ENCODE measurements at regions not wholly inside any gene's neighbourhood (a gene's known extent, or its start where the extent isn't known, plus 50 kb on each side); places are given as distances from the start of the nearest gene placed in this dataset.
"Not testable (repeated sequence)": the region's sequence is repeated elsewhere in the genome, so short reads cannot be mapped to it uniquely, and the experiment has no call there.

GRCh38 chr5:87785554-87786335 lies 373.0 kb upstream of the CCNH start:
- H3K27ac Mint-ChIP-seq, result no peak overlapping the region

GRCh38 chr5:87784879-87785495 lies 372.3 kb upstream of the CCNH start:
- H3K4me1 Mint-ChIP-seq (ENCODE audit: low read depth), result peaks cover 3% of the 10 kb centered on the region
- no peaks in the 10 kb centered on the region for H3K36me3 Mint-ChIP-seq (ENCODE audit: low read depth)
- H3K4me3 Mint-ChIP-seq, result no peak overlapping the region
- no peak overlapping the region for H3K27ac Mint-ChIP-seq
- H3K9me3 Mint-ChIP-seq, result no peaks in the 10 kb centered on the region
- peaks cover 16% of the 10 kb centered on the region for H3K27me3 Mint-ChIP-seq (ENCODE audit: low read depth)

More at GRCh38 chr5:87785554-87786335, 373.0 kb upstream of the CCNH start:
- H3K4me3 Mint-ChIP-seq, result no peak overlapping the region
- H3K9me3 Mint-ChIP-seq, result no peaks in the 10 kb centered on the region
- H3K36me3 Mint-ChIP-seq (ENCODE audit: low read depth), result no peaks in the 10 kb centered on the region
- H3K27me3 Mint-ChIP-seq (ENCODE audit: low read depth), result peaks cover 16% of the 10 kb centered on the region
- peaks cover 3% of the 10 kb centered on the region for H3K4me1 Mint-ChIP-seq (ENCODE audit: low read depth)

GRCh38 chr5:87784311-87784710 lies 371.6 kb upstream of the CCNH start:
- peaks cover 16% of the 10 kb centered on the region for H3K27me3 Mint-ChIP-seq (ENCODE audit: low read depth)
- no peak overlapping the region for H3K27ac Mint-ChIP-seq
- H3K4me1 Mint-ChIP-seq (ENCODE audit: low read depth), result peaks cover 3% of the 10 kb centered on the region
- H3K4me3 Mint-ChIP-seq, result no peak overlapping the region
- no peaks in the 10 kb centered on the region for H3K36me3 Mint-ChIP-seq (ENCODE audit: low read depth)
- H3K9me3 Mint-ChIP-seq, result no peaks in the 10 kb centered on the region

GRCh38 chr5:87782916-87783315 lies 370.2 kb upstream of the CCNH start:
- no peaks in the 10 kb centered on the region for H3K9me3 Mint-ChIP-seq
- H3K36me3 Mint-ChIP-seq (ENCODE audit: low read depth), result no peaks in the 10 kb centered on the region
- peaks cover 16% of the 10 kb centered on the region for H3K27me3 Mint-ChIP-seq (ENCODE audit: low read depth)
- no peak overlapping the region for H3K4me3 Mint-ChIP-seq
- peaks cover 3% of the 10 kb centered on the region for H3K4me1 Mint-ChIP-seq (ENCODE audit: low read depth)
- H3K27ac Mint-ChIP-seq, result no peak overlapping the region

GRCh38 chr5:87781976-87782375 lies 369.2 kb upstream of the CCNH start:
- H3K36me3 Mint-ChIP-seq (ENCODE audit: low read depth), result no peaks in the 10 kb centered on the region
- peaks cover 16% of the 10 kb centered on the region for H3K27me3 Mint-ChIP-seq (ENCODE audit: low read depth)
- H3K4me1 Mint-ChIP-seq (ENCODE audit: low read depth), result peaks cover 3% of the 10 kb centered on the region
- H3K9me3 Mint-ChIP-seq, result no peaks in the 10 kb centered on the region
- H3K4me3 Mint-ChIP-seq, result no peak overlapping the region
- no peak overlapping the region for H3K27ac Mint-ChIP-seq

GRCh38 chr5:87780831-87781760 lies 368.4 kb upstream of the CCNH start:
- Mint-ChIP-seq H3K36me3 (ENCODE audit: low read depth) (no peaks in the 10 kb centered on the region), H3K4me3 (no peak overlapping the region), H3K27me3 (ENCODE audit: low read depth) (peaks cover 16% of the 10 kb centered on the region), H3K27ac (no peak overlapping the region), H3K4me1 (ENCODE audit: low read depth) (peaks cover 3% of the 10 kb centered on the region), H3K9me3 (no peaks in the 10 kb centered on the region)

- Mint-ChIP-seq H3K9me3 (no peaks in the 10 kb centered on the region), H3K36me3 (ENCODE audit: low read depth) (no peaks in the 10 kb centered on the region), H3K27me3 (ENCODE audit: low read depth) (peaks cover 16% of the 10 kb centered on the region), H3K4me3 (no peak overlapping the region), H3K27ac (no peak overlapping the region), H3K4me1 (ENCODE audit: low read depth) (peaks cover 3% of the 10 kb centered on the region)
Measured at GRCh38 chr5:87778876-87779275, 366.1 kb upstream of the CCNH start.

GRCh38 chr5:87777877-87778276 lies 365.1 kb upstream of the CCNH start:
- H3K36me3 Mint-ChIP-seq (ENCODE audit: low read depth), result no peaks in the 10 kb centered on the region
- H3K9me3 Mint-ChIP-seq, result no peaks in the 10 kb centered on the region
- H3K4me3 Mint-ChIP-seq, result no peak overlapping the region
- peaks cover 3% of the 10 kb centered on the region for H3K4me1 Mint-ChIP-seq (ENCODE audit: low read depth)
- no peak overlapping the region for H3K27ac Mint-ChIP-seq
- peaks cover 13% of the 10 kb centered on the region for H3K27me3 Mint-ChIP-seq (ENCODE audit: low read depth)

- peaks cover 3% of the 10 kb centered on the region for H3K4me1 Mint-ChIP-seq (ENCODE audit: low read depth)
- no peak overlapping the region for H3K4me3 Mint-ChIP-seq
- no peaks in the 10 kb centered on the region for H3K36me3 Mint-ChIP-seq (ENCODE audit: low read depth)
- no peak overlapping the region for H3K27ac Mint-ChIP-seq
- no peaks in the 10 kb centered on the region for H3K9me3 Mint-ChIP-seq
- peaks cover 7% of the 10 kb centered on the region for H3K27me3 Mint-ChIP-seq (ENCODE audit: low read depth)
Measured at GRCh38 chr5:87776785-87777184, 364.1 kb upstream of the CCNH start.

GRCh38 chr5:87776302-87776701 lies 363.6 kb upstream of the CCNH start:
- not testable (repeated sequence) for H3K36me3 Mint-ChIP-seq (ENCODE audit: low read depth); H3K4me3 Mint-ChIP-seq; H3K9me3 Mint-ChIP-seq; H3K4me1 Mint-ChIP-seq (ENCODE audit: low read depth); H3K27ac Mint-ChIP-seq; H3K27me3 Mint-ChIP-seq (ENCODE audit: low read depth)

GRCh38 chr5:87775228-87775627 lies 362.5 kb upstream of the CCNH start:
- no peak overlapping the region for H3K4me3 Mint-ChIP-seq
- peaks cover 4% of the 10 kb centered on the region for H3K27me3 Mint-ChIP-seq (ENCODE audit: low read depth)
- no peak overlapping the region for H3K27ac Mint-ChIP-seq
- no peaks in the 10 kb centered on the region for H3K9me3 Mint-ChIP-seq
- no peaks in the 10 kb centered on the region for H3K36me3 Mint-ChIP-seq (ENCODE audit: low read depth)
- no peaks in the 10 kb centered on the region for H3K4me1 Mint-ChIP-seq (ENCODE audit: low read depth)

- no peaks in the 10 kb centered on the region for H3K4me1 Mint-ChIP-seq (ENCODE audit: low read depth)
Measured at GRCh38 chr5:87774804-87775203, 362.1 kb upstream of the CCNH start.

GRCh38 chr5:87770601-87771121 lies 357.9 kb upstream of the CCNH start:
- no peak overlapping the region for H3K27ac Mint-ChIP-seq
- H3K27me3 Mint-ChIP-seq (ENCODE audit: low read depth), result peaks cover 8% of the 10 kb centered on the region
- H3K4me3 Mint-ChIP-seq, result no peak overlapping the region
- no peaks in the 10 kb centered on the region for H3K4me1 Mint-ChIP-seq (ENCODE audit: low read depth)
- no peaks in the 10 kb centered on the region for H3K9me3 Mint-ChIP-seq
- H3K36me3 Mint-ChIP-seq (ENCODE audit: low read depth), result no peaks in the 10 kb centered on the region

More at GRCh38 chr5:87774804-87775203, 362.1 kb upstream of the CCNH start:
- Mint-ChIP-seq H3K36me3 (ENCODE audit: low read depth) (no peaks in the 10 kb centered on the region), H3K27ac (no peak overlapping the region), H3K4me3 (no peak overlapping the region), H3K27me3 (ENCODE audit: low read depth) (peaks cover 4% of the 10 kb centered on the region), H3K9me3 (no peaks in the 10 kb centered on the region)

GRCh38 chr5:87770016-87770570 lies 357.4 kb upstream of the CCNH start:
- Mint-ChIP-seq H3K27ac (no peak overlapping the region), H3K36me3 (ENCODE audit: low read depth) (no peaks in the 10 kb centered on the region), H3K9me3 (no peaks in the 10 kb centered on the region), H3K4me3 (no peak overlapping the region), H3K4me1 (ENCODE audit: low read depth) (no peaks in the 10 kb centered on the region), H3K27me3 (ENCODE audit: low read depth) (peaks cover 8% of the 10 kb centered on the region)
